GM13976 (cell line): ENCODE measurements at regions not wholly inside any gene's neighbourhood (a gene's known extent, or its start where the extent isn't known, plus 50 kb on each side); places are given as distances from the start of the nearest gene placed in this dataset.

Source experiments
- DNase-seq: peaks from one replicate; pipeline ENCODE4 v3.0.0; 2012; ENCODE audit warnings: low spot score
- in situ Hi-C: fragments of 300-500 bp; cut with MboI; formaldehyde crosslinking; loops from one replicate; pipeline ENCODE4 v1.12.0; 2022; ENCODE audit warnings: low sequenced_read_pairs, mixed read lengths, inconsistent platforms; ENCODE audit not compliant: unreplicated experiment
- TF ChIP-seq, protein P1 (sequence below): IDR thresholded peaks from 2 replicates; pipeline ENCODE4 v1.5.1; 2012; ENCODE audit warnings: borderline replicate concordance, mild to moderate bottlenecking; ENCODE audit not compliant: insufficient read depth; ENCODE audit errors: extremely low read depth, missing control alignments, control extremely low read depth

DNA sequence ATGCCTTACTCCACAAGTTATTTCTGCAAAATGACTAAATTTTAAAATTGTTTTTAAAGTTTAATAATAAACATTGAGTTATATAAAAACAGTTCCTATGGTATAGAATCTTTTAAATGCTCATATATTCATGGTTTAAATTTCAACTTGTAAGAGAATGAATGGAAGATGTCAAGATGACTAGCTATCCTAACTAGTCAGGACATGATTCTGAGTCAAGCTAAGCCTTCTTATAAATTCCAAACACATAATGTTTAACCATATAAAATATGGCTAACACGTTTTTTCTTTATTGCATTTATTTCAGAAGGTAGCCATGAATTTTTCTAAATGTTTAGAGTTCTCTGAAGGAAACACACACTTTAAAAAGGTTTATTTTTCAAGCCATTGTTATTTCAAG lies 320.4 kb downstream of the CBLN2 start:
- in situ Hi-C loops = no loop called here
- DNase-seq = no peak
- TF ChIP-seq, protein P1, sequence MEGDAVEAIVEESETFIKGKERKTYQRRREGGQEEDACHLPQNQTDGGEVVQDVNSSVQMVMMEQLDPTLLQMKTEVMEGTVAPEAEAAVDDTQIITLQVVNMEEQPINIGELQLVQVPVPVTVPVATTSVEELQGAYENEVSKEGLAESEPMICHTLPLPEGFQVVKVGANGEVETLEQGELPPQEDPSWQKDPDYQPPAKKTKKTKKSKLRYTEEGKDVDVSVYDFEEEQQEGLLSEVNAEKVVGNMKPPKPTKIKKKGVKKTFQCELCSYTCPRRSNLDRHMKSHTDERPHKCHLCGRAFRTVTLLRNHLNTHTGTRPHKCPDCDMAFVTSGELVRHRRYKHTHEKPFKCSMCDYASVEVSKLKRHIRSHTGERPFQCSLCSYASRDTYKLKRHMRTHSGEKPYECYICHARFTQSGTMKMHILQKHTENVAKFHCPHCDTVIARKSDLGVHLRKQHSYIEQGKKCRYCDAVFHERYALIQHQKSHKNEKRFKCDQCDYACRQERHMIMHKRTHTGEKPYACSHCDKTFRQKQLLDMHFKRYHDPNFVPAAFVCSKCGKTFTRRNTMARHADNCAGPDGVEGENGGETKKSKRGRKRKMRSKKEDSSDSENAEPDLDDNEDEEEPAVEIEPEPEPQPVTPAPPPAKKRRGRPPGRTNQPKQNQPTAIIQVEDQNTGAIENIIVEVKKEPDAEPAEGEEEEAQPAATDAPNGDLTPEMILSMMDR = no peak

DNA sequence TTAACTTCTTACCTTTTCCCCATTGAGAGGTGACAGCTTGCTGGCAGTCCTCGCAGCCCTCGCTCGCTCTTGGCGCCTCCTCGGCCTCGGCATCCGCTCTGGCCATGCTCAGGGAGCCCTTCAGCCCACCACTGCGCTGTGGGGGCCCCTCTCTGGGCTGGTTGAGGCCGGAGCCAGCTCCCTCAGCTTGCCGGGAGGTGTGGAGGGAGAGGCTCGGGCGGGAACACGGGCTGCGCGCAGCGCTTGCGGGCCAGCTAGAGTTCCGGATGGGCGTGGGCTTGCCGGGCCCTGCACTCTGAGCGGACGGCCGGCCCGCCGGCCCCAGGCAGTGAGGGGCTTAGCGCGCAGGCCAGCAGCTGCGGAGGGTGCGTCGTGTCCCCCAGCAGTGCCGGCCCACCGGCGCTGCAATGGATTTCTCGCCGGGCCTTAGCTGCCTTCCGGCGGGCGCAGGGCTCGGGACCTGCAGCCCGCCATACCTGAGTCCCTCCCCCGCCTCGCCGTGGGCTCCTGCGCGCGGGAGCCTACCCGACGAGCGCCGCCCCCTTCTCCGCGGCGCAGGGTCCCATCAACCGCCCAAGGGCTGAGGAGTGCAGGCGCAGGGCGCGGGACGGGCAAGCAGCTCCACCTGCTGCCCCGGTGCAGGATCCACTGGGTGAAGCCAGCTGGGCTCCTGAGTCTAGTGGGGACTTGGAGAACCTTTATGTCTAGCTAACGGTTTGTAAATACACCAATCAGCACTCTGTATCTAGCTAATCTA lies 335.0 kb downstream of the CBLN2 start:
- in situ Hi-C loops = no loop called here
- TF ChIP-seq, protein P1 = no peak
- DNase-seq = no peak

DNA sequence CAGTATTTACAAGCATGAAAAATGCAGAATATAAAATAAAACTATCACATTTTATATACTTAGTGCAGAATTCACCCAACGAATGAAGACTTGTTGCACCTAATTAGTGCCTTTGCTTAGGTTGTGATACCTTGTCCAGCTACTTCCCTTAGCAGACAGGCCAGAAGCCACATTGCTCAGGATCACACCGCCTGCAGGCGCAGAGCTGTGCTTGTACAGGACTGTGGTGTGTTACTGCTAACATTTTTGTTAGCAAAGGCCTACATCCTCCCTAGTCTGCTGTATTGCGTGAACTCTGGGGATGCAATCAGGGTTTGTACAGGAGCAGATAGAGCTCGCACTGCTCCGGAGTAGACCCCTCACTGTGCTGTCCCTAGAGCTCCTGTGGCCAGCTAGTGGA lies 336.9 kb downstream of the CBLN2 start:
- DNase-seq = no peak
- TF ChIP-seq, protein P1 = no peak
- in situ Hi-C loops = no loop called here

DNA sequence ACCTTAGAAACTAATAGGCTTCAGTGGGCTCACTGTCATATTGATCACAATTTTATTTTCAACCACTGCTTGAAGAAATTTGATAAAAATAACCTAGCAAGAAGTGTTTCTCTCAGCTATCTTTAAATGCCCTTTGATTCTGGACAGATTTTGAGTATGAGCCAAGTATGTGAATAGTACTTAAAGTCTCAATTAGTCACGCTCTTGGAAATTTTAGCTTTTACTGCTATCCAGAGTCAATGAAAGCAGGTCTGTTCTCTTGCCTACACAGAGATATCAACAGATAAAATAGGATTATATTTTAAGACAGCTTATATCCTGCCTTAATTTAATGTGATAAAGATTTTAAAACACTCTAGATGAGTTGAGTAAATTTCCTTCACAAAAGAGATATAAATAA lies 337.3 kb downstream of the CBLN2 start:
- DNase-seq = no peak
- TF ChIP-seq, protein P1 = no peak
- in situ Hi-C loops = no loop called here

DNA sequence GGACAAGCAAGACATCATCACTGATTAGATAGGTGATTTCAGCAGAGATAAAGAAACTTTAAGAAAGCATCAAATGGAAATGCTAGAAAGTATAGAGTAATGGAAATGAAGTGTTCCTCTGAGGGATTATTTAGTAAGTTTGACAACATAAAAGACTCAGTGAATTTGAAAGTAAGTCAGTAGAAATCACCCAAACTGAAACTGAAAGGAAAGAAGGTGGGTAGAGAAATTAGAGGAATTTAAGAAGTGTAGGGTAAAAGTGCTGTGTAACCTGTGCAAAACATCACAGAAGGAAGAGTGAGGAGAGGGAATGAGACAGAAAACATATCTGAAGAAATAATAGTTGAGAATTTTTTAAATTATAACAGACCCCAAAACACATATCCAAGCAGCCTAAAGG lies 343.1 kb downstream of the CBLN2 start:
- TF ChIP-seq, protein P1 = no peak
- in situ Hi-C loops = no loop called here
- DNase-seq = no peak

DNA sequence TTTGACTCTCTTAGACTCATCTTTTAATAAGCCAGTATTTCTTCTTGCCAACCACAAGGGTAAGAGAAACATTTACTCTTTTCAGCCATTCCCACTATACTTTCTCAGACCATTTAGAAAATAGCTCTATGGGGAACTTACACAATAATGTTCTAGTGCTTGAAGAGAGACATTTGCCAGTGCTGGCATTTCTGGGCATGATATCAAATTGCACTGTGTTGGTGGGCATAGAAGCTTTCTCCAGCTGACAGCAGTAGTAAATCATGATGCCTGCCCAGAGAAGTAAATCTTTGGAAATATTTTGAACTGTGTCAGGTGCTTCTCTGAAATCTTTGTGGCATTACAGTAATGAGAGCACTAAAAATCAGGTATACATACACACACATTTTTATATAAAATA lies 346.6 kb downstream of the CBLN2 start:
- TF ChIP-seq, protein P1 = no peak
- DNase-seq = no peak
- in situ Hi-C loops = no loop called here
